Endothelial cell of umbilical vein (primary cell): ENCODE measurements at regions not wholly inside any gene's neighbourhood (a gene's known extent, or its start where the extent isn't known, plus 50 kb on each side); places are given as distances from the start of the nearest gene placed in this dataset.

Experiments
- BruUV-seq: library from RNA; stranded (reverse); fragments of 400-500 nt; replicated peaks from 2 replicates; lab custom pipeline; 2021; lab: Mats Ljungman, UMichigan
- CTCF ChIA-PET: fragments of 300-600, 350-600 bp; sonication (Branson Sonifier 250); formaldehyde crosslinking; loops from one replicate; lab custom pipeline; 2021; ENCODE audit warnings: antibody characterized with exemption, inconsistent platforms; lab: Charles Lee
- POLR2A ChIA-PET: fragments of 300-600, 350-600 bp; sonication (Branson Sonifier 250); formaldehyde crosslinking; loops from one replicate; lab custom pipeline; 2021; ENCODE audit warnings: antibody characterized with exemption, inconsistent platforms; lab: Charles Lee
- DNase-seq: peaks from one replicate; pipeline ENCODE4 v3.0.0-alpha.2; 2011; ENCODE audit warnings: low read depth, low spot score
- FAIRE-seq: peaks from 2 replicates; lab custom pipeline; 2011; peaks lifted over from hg19 to GRCh38; lab: Jason Lieb, UNC
- H2AFZ ChIP-seq: 2 replicates; pipeline ENCODE4 v1.6.0; 2012; ENCODE audit warnings: low read depth, low read length, control low read depth, inconsistent platforms
- H3K27ac ChIP-seq: 2 replicates; pipeline ENCODE4 v1.5.1; 2011; ENCODE audit warnings: low read depth, mild to moderate bottlenecking, control low read depth, low read length, moderate library complexity; ENCODE audit not compliant: insufficient read depth
- H3K27me3 ChIP-seq, 2 experiments: 2 replicates each; pipeline versions ENCODE4 v1.6.0 to v1.6.1; 2011; ENCODE audit warnings: low read length in 2 of 2, mixed read lengths in 1 of 2; ENCODE audit not compliant: control insufficient read depth in 2 of 2, insufficient read depth in 2 of 2
- H3K36me3 ChIP-seq, 2 experiments: 2 replicates in 1 of 2; 3 replicates in 1 of 2; pipeline ENCODE4 v1.5.1; 2011; ENCODE audit warnings: low read length in 2 of 2, mild to moderate bottlenecking in 1 of 2, moderate library complexity in 1 of 2; ENCODE audit not compliant: control insufficient read depth in 2 of 2, insufficient read depth in 2 of 2; ENCODE audit errors: extremely low read depth in 1 of 2
- H3K4me1 ChIP-seq: 3 replicates; pipeline ENCODE4 v1.5.1; 2011; ENCODE audit warnings: mild to moderate bottlenecking, low read length; ENCODE audit not compliant: control insufficient read depth, insufficient read depth; ENCODE audit errors: extremely low read depth
- H3K4me2 ChIP-seq: 2 replicates; pipeline ENCODE4 v1.6.1; 2011; ENCODE audit warnings: low read length, control low read depth, mixed read lengths; ENCODE audit not compliant: insufficient read depth
- H3K4me3 ChIP-seq, 3 experiments: fragments of 200-600 bp in 1 of 3; sonication (generic), shearing (Covaris generic) in 1 of 3; replicated peaks in 1 of 3; 2 replicates each; pipeline ENCODE4 v1.5.1; 2011 to 2016; ENCODE audit warnings: control low read depth in 3 of 3, low read length in 3 of 3, mild to moderate bottlenecking in 2 of 3, inconsistent platforms in 1 of 3, low read depth in 1 of 3, moderate library complexity in 1 of 3; ENCODE audit not compliant: insufficient read depth in 1 of 3
- H3K79me2 ChIP-seq: 2 replicates; pipeline ENCODE4 v1.6.0; 2012; ENCODE audit warnings: low read length, inconsistent platforms; ENCODE audit not compliant: control insufficient read depth, insufficient read depth
- H3K9ac ChIP-seq: replicated peaks from 2 replicates; pipeline ENCODE3; 2011; ENCODE audit warnings: low read length, control low read depth; ENCODE audit not compliant: insufficient read depth; ENCODE audit errors: extremely low read depth
- H3K9me1 ChIP-seq: replicated peaks from 3 replicates; pipeline ENCODE4 v1.6.0; 2011; ENCODE audit warnings: mild to moderate bottlenecking, low read length; ENCODE audit not compliant: control insufficient read depth, insufficient read depth; ENCODE audit errors: extremely low read depth
- H3K9me3 ChIP-seq: replicated peaks from 2 replicates; pipeline ENCODE4 v1.5.1; 2012; ENCODE audit warnings: low read length, inconsistent platforms; ENCODE audit not compliant: control insufficient read depth, insufficient read depth
- H4K20me1 ChIP-seq: replicated peaks from 2 replicates; pipeline ENCODE3; 2011; ENCODE audit warnings: mild to moderate bottlenecking, low read length; ENCODE audit not compliant: control insufficient read depth, insufficient read depth; ENCODE audit errors: extremely low read depth
- EZH2 ChIP-seq: IDR thresholded peaks from 2 replicates; pipeline ENCODE4 v1.6.1; 2012; ENCODE audit warnings: borderline replicate concordance, low read depth, mild to moderate bottlenecking, moderate library complexity, low read length, inconsistent platforms; ENCODE audit not compliant: severe bottlenecking
- FOS ChIP-seq: IDR thresholded peaks from 2 replicates; pipeline ENCODE4 v1.6.1; 2011; ENCODE audit warnings: mild to moderate bottlenecking, low read length, moderate library complexity, borderline replicate concordance; ENCODE audit not compliant: insufficient read depth
- GATA2 ChIP-seq: IDR thresholded peaks from 2 replicates; pipeline ENCODE4 v1.7.0; 2011; ENCODE audit warnings: low read depth, mild to moderate bottlenecking, moderate library complexity, mixed read lengths, low read length; ENCODE audit not compliant: insufficient read length, insufficient read depth
- JUN ChIP-seq: IDR thresholded peaks from 2 replicates; pipeline ENCODE4 v1.6.1; 2011; ENCODE audit warnings: borderline replicate concordance, low read depth; ENCODE audit not compliant: insufficient read length, insufficient read depth
- MAX ChIP-seq: IDR thresholded peaks from 2 replicates; pipeline ENCODE4 v1.6.1; 2011; ENCODE audit not compliant: insufficient read depth, insufficient read length
- MYC ChIP-seq: IDR thresholded peaks from one replicate; pipeline ENCODE4 v1.6.1; 2011; ENCODE audit warnings: mild to moderate bottlenecking, low read depth, low read length
- POLR2A ChIP-seq: IDR thresholded peaks from 2 replicates; pipeline ENCODE4 v1.6.1; 2012; ENCODE audit warnings: low read depth, mild to moderate bottlenecking, control low read depth, low read length
- POLR2AphosphoS5 ChIP-seq: IDR thresholded peaks from 2 replicates; pipeline ENCODE4 v1.6.1; 2012; ENCODE audit warnings: low read depth, mild to moderate bottlenecking, control low read depth, low read length, moderate library complexity; ENCODE audit not compliant: insufficient read depth
- dilution Hi-C: fragments of 300-500 bp; cut with MboI; formaldehyde crosslinking; loops from one replicate; pipeline ENCODE4 v1.15.0; 2019; ENCODE audit warnings: low sequenced_read_pairs; ENCODE audit not compliant: extremely low pct_ligation_motif_present
- intact Hi-C: fragments of 100-400 bp; cut with micrococcal nuclease; formaldehyde crosslinking; loops from one replicate; pipeline ENCODE4 v1.10.0; 2022
- TF ChIP-seq, protein P1 (sequence below), 2 donors: IDR thresholded peaks; 1 replicate in 1 of 2; 2 replicates in 1 of 2; pipeline ENCODE4 v1.5.1; 2011; ENCODE audit warnings: low read length in 2 of 2, mild to moderate bottlenecking in 2 of 2, moderate library complexity in 2 of 2, control low read depth in 1 of 2, inconsistent platforms in 1 of 2, low read depth in 1 of 2; ENCODE audit not compliant: insufficient read depth in 1 of 2; ENCODE audit errors: extremely low read depth in 1 of 2

DNA sequence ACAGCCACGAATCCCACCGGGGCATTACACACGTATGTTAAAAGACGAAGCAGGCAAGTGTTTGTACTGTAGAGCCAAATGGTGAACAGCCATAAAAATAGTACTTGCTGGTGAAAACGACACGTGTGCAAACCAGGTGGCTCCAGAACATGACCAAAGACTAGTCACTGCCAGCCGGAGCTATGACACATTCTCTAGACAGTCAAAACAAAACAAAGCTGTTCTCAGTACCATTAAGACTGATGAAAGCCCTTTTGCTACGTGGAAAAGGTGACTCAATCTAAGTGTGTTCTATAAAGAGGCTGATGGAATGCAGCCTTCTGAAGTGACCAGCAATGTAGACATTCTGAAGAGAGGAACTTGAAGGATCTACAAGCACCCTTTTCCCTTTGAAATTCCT lies 367.7 kb upstream of the NETO1 start:
- ChIA-PET CTCF (no interaction called here), POLR2A (no interaction called here)
- Histone ChIP-seq H2AFZ (no peak overlapping the region), H3K27me3 (no peaks in the 10 kb centered on the region), H3K4me3 (no peak overlapping the region), H3K9ac (no peak overlapping the region), H3K4me1 (no peaks in the 10 kb centered on the region), H3K9me3 (no peaks in the 10 kb centered on the region), H3K27ac (no peak overlapping the region), H3K4me2 (no peak overlapping the region), H3K79me2 (no peaks in the 10 kb centered on the region), H3K9me1 (no peaks in the 10 kb centered on the region), H4K20me1 (no peaks in the 10 kb centered on the region), H3K36me3 (no peaks in the 10 kb centered on the region)
- FAIRE-seq, result no peak
- no peak for DNase-seq
- intact Hi-C loops (no loop called here), dilution Hi-C loops (no loop called here)
- TF ChIP-seq MAX, result no peak
- TF ChIP-seq GATA2, result no peak
- no peak for TF ChIP-seq MYC
- TF ChIP-seq, protein P1, sequence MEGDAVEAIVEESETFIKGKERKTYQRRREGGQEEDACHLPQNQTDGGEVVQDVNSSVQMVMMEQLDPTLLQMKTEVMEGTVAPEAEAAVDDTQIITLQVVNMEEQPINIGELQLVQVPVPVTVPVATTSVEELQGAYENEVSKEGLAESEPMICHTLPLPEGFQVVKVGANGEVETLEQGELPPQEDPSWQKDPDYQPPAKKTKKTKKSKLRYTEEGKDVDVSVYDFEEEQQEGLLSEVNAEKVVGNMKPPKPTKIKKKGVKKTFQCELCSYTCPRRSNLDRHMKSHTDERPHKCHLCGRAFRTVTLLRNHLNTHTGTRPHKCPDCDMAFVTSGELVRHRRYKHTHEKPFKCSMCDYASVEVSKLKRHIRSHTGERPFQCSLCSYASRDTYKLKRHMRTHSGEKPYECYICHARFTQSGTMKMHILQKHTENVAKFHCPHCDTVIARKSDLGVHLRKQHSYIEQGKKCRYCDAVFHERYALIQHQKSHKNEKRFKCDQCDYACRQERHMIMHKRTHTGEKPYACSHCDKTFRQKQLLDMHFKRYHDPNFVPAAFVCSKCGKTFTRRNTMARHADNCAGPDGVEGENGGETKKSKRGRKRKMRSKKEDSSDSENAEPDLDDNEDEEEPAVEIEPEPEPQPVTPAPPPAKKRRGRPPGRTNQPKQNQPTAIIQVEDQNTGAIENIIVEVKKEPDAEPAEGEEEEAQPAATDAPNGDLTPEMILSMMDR (IDR thresholded peaks at IDR 0.05; ENCODE audit: extremely low read depth in 1 of 2, insufficient read depth in 1 of 2, low read depth in 1 of 2, low read length in 2 of 2), result no peak
- TF ChIP-seq JUN, result no peak
- no peak for TF ChIP-seq POLR2A
- TF ChIP-seq EZH2, result no peak
- no TSS peak for BruUV-seq

- dilution Hi-C loops (no loop called here), intact Hi-C loops (no loop called here)
- H3K9ac ChIP-seq, result no peak overlapping the region
- H3K9me1 ChIP-seq, result no peaks in the 10 kb centered on the region
- POLR2A ChIA-PET, result no interaction called here
- no peaks in the 10 kb centered on the region for H3K36me3 ChIP-seq
- FAIRE-seq, result no peak
- CTCF ChIA-PET, result no interaction called here
- no peak overlapping the region for H2AFZ ChIP-seq
- H3K27ac ChIP-seq, result no peak overlapping the region
- H3K9me3 ChIP-seq, result peaks cover 4% of the 10 kb centered on the region
- no peaks in the 10 kb centered on the region for H3K27me3 ChIP-seq
- no peak for TF ChIP-seq POLR2AphosphoS5
- TF ChIP-seq MAX, result no peak
- TF ChIP-seq FOS, result no peak
- no peak for TF ChIP-seq MYC
- no peak for TF ChIP-seq GATA2
- TF ChIP-seq POLR2A, result no peak
- no peak for TF ChIP-seq EZH2
- TF ChIP-seq, protein P1 (IDR thresholded peaks at IDR 0.05; ENCODE audit: extremely low read depth in 1 of 2, insufficient read depth in 1 of 2, low read depth in 1 of 2, low read length in 2 of 2), result no peak
- TF ChIP-seq JUN, result no peak
- no peak overlapping the region for H3K4me3 ChIP-seq
- no peaks in the 10 kb centered on the region for H3K4me1 ChIP-seq
- BruUV-seq, result no TSS peak
- H3K79me2 ChIP-seq, result no peaks in the 10 kb centered on the region
- no peaks in the 10 kb centered on the region for H4K20me1 ChIP-seq
- DNase-seq, result no peak
- no peak overlapping the region for H3K4me2 ChIP-seq
These were observed 365.1 kb upstream of the NETO1 start for GRCh38 chr18:73232933-73233332.
